22Rv1 (cell line): ENCODE measurements at regions not wholly inside any gene's neighbourhood (a gene's known extent, or its start where the extent isn't known, plus 50 kb on each side); places are given as distances from the start of the nearest gene placed in this dataset.

Experiments used
- CTCF ChIP-seq: fragments of 450-650 bp; IDR thresholded peaks from 2 replicates; pipeline ENCODE4 v1.5.1; 2017; ENCODE audit warnings: mild to moderate bottlenecking
- ZFX ChIP-seq: fragments of 450-650 bp; IDR thresholded peaks from 2 replicates; pipeline ENCODE4 v1.6.1; 2017; ENCODE audit warnings: antibody characterized with exemption, borderline replicate concordance

GRCh38 chr9:86572904-86573303 is 218.7 kb upstream of the TUT7 start:
- TF ChIP-seq CTCF (no peak), ZFX (no peak)
